GM23338 (cell line): ENCODE measurements at regions not wholly inside any gene's neighbourhood (a gene's known extent, or its start where the extent isn't known, plus 50 kb on each side); places are given as distances from the start of the nearest gene placed in this dataset.

ENCODE experiments used
- ATAC-seq: fragments of 200-7000 bp; cut with Tn5 transposase; 3 replicates; pipeline ENCODE4 v1.9.1; 2020
- DNase-seq: peaks from one replicate; pipeline ENCODE4 v3.0.0-alpha.2; 2015; ENCODE audit warnings: low spot score
- H2AFZ ChIP-seq: fragments of 200-600 bp; sonication (generic); 2 replicates; pipeline ENCODE4 v1.8.0; 2016; ENCODE audit warnings: antibody characterized with exemption, mild to moderate bottlenecking, moderate library complexity
- H3F3A ChIP-seq: fragments of 200-600 bp; sonication (generic); replicated peaks from 2 replicates; pipeline ENCODE4 v1.8.0; 2017; ENCODE audit warnings: antibody characterized with exemption, mixed run types, low read depth
- H3K27ac ChIP-seq: fragments of 200-600 bp; sonication (generic); 2 replicates; pipeline ENCODE4 v1.6.1; 2016; ENCODE audit warnings: low read depth
- H3K27me3 ChIP-seq: fragments of 200-600 bp; sonication (generic); 2 replicates; pipeline ENCODE4 v1.8.0; 2016; ENCODE audit warnings: mild to moderate bottlenecking, mixed run types, moderate library complexity; ENCODE audit not compliant: insufficient read depth
- H3K36me3 ChIP-seq: fragments of 200-600 bp; sonication (generic); 2 replicates; pipeline ENCODE4 v1.8.0; 2016; ENCODE audit warnings: mild to moderate bottlenecking; ENCODE audit not compliant: insufficient read depth
- H3K4me1 ChIP-seq: fragments of 200-600 bp; sonication (generic); 2 replicates; pipeline ENCODE4 v1.8.0; 2016; ENCODE audit warnings: mild to moderate bottlenecking, moderate library complexity; ENCODE audit not compliant: insufficient read depth
- H3K4me2 ChIP-seq: fragments of 200-600 bp; sonication (generic); 2 replicates; pipeline ENCODE4 v1.7.1; 2017; ENCODE audit warnings: mixed run types
- H3K4me3 ChIP-seq: fragments of 200-600 bp; sonication (generic); 2 replicates; pipeline ENCODE4 v1.6.1; 2016; ENCODE audit warnings: mixed run types
- H3K79me2 ChIP-seq: fragments of 200-600 bp; sonication (generic); replicated peaks from 2 replicates; pipeline ENCODE4 v1.8.0; 2017; ENCODE audit warnings: mild to moderate bottlenecking; ENCODE audit not compliant: insufficient read depth
- H3K9me2 ChIP-seq: fragments of 200-600 bp; sonication (generic); 2 replicates; pipeline ENCODE4 v1.8.0; 2017; ENCODE audit not compliant: insufficient read depth
- H4K20me1 ChIP-seq: fragments of 200-600 bp; sonication (generic); replicated peaks from 2 replicates; pipeline ENCODE4 v1.8.0; 2017; ENCODE audit warnings: mild to moderate bottlenecking; ENCODE audit not compliant: insufficient read depth
- H3K27ac Mint-ChIP-seq: 2 replicates; pipeline ENCODE4 v1.8.0; 2020; ENCODE audit warnings: inconsistent platforms, mild to moderate bottlenecking, moderate library complexity, mixed read lengths
- H3K27me3 Mint-ChIP-seq: 3 replicates; pipeline ENCODE4 v1.8.0; 2022; ENCODE audit warnings: low read depth, mild to moderate bottlenecking, moderate library complexity, mixed read lengths, inconsistent platforms; ENCODE audit not compliant: insufficient read depth, poor library complexity
- H3K36me3 Mint-ChIP-seq: 3 replicates; pipeline ENCODE4 v1.8.0; 2021; ENCODE audit warnings: low read depth, mild to moderate bottlenecking, inconsistent platforms, moderate library complexity, mixed read lengths
- H3K4me1 Mint-ChIP-seq: 3 replicates; pipeline ENCODE4 v1.8.0; 2020; ENCODE audit warnings: mild to moderate bottlenecking, inconsistent platforms, mixed read lengths
- H3K4me3 Mint-ChIP-seq: 3 replicates; pipeline ENCODE4 v1.8.0; 2021; ENCODE audit warnings: moderate library complexity, mild to moderate bottlenecking, inconsistent platforms, mixed read lengths
- H3K9me3 Mint-ChIP-seq: 3 replicates; pipeline ENCODE4 v1.8.0; 2020; ENCODE audit warnings: moderate library complexity, mild to moderate bottlenecking, inconsistent platforms, mixed read lengths
- CREB1 ChIP-seq: fragments of 250-450 bp; sonication (Bioruptor Pico); IDR thresholded peaks from 2 replicates; pipeline ENCODE4 v1.5.0; 2020; ENCODE audit warnings: low read depth, mild to moderate bottlenecking, moderate library complexity
- EZH2phosphoT487 ChIP-seq: fragments of 200-600 bp; sonication (generic); IDR thresholded peaks from one replicate; pipeline ENCODE4 v1.8.1; 2018; ENCODE audit warnings: antibody characterized with exemption; ENCODE audit not compliant: unreplicated experiment
- NANOG ChIP-seq: IDR thresholded peaks from 2 replicates; pipeline ENCODE4 v1.6.1; 2016; ENCODE audit warnings: antibody characterized with exemption, borderline replicate concordance
- POLR2AphosphoS5 ChIP-seq: IDR thresholded peaks from 2 replicates; pipeline ENCODE4 v1.6.1; 2016; ENCODE audit warnings: antibody characterized with exemption, low read depth
- STAT1 ChIP-seq: IDR thresholded peaks from one replicate; pipeline ENCODE4 v1.6.1; 2016; ENCODE audit warnings: antibody characterized with exemption; ENCODE audit not compliant: unreplicated experiment
- ZNF114 ChIP-seq: fragments of 250-450 bp; sonication (Bioruptor Pico); IDR thresholded peaks from 2 replicates; pipeline ENCODE4 v1.5.0; 2020; ENCODE audit warnings: mild to moderate bottlenecking, moderate library complexity
- ZNF331 ChIP-seq: fragments of 250-450 bp; sonication (Bioruptor Pico); IDR thresholded peaks from 2 replicates; pipeline ENCODE4 v1.5.0; 2020; ENCODE audit warnings: low read depth, mild to moderate bottlenecking, moderate library complexity
- TF ChIP-seq, protein P1 (sequence below): fragments of 250-450 bp; sonication (Bioruptor Pico); IDR thresholded peaks from 2 replicates; pipeline ENCODE4 v1.5.0; 2020; ENCODE audit warnings: mild to moderate bottlenecking, moderate library complexity
- TF ChIP-seq, protein P2 (sequence below): IDR thresholded peaks from one replicate; pipeline ENCODE4 v1.6.1; 2018; ENCODE audit warnings: antibody characterized with exemption; ENCODE audit not compliant: unreplicated experiment

DNA sequence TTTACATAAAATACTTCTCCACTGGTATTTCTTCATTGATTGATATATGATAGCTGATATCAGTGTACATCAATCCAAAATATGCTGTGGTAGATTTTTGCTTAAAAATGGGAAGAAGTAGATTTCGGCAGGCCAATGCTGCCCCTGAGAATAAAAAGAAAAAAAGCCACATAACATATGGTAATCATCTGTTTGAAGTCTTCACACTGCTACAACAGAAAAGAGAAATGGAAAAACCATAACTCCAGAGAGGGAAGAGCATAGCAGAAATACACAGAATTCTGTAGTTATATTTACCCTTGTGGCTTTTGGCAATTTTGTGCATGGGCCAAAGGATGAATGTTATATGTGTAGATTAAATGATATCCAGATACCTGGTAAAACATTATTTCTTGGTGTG is 143.1 kb upstream of the KCNMB2 start (continued):
- TF ChIP-seq, protein P1, sequence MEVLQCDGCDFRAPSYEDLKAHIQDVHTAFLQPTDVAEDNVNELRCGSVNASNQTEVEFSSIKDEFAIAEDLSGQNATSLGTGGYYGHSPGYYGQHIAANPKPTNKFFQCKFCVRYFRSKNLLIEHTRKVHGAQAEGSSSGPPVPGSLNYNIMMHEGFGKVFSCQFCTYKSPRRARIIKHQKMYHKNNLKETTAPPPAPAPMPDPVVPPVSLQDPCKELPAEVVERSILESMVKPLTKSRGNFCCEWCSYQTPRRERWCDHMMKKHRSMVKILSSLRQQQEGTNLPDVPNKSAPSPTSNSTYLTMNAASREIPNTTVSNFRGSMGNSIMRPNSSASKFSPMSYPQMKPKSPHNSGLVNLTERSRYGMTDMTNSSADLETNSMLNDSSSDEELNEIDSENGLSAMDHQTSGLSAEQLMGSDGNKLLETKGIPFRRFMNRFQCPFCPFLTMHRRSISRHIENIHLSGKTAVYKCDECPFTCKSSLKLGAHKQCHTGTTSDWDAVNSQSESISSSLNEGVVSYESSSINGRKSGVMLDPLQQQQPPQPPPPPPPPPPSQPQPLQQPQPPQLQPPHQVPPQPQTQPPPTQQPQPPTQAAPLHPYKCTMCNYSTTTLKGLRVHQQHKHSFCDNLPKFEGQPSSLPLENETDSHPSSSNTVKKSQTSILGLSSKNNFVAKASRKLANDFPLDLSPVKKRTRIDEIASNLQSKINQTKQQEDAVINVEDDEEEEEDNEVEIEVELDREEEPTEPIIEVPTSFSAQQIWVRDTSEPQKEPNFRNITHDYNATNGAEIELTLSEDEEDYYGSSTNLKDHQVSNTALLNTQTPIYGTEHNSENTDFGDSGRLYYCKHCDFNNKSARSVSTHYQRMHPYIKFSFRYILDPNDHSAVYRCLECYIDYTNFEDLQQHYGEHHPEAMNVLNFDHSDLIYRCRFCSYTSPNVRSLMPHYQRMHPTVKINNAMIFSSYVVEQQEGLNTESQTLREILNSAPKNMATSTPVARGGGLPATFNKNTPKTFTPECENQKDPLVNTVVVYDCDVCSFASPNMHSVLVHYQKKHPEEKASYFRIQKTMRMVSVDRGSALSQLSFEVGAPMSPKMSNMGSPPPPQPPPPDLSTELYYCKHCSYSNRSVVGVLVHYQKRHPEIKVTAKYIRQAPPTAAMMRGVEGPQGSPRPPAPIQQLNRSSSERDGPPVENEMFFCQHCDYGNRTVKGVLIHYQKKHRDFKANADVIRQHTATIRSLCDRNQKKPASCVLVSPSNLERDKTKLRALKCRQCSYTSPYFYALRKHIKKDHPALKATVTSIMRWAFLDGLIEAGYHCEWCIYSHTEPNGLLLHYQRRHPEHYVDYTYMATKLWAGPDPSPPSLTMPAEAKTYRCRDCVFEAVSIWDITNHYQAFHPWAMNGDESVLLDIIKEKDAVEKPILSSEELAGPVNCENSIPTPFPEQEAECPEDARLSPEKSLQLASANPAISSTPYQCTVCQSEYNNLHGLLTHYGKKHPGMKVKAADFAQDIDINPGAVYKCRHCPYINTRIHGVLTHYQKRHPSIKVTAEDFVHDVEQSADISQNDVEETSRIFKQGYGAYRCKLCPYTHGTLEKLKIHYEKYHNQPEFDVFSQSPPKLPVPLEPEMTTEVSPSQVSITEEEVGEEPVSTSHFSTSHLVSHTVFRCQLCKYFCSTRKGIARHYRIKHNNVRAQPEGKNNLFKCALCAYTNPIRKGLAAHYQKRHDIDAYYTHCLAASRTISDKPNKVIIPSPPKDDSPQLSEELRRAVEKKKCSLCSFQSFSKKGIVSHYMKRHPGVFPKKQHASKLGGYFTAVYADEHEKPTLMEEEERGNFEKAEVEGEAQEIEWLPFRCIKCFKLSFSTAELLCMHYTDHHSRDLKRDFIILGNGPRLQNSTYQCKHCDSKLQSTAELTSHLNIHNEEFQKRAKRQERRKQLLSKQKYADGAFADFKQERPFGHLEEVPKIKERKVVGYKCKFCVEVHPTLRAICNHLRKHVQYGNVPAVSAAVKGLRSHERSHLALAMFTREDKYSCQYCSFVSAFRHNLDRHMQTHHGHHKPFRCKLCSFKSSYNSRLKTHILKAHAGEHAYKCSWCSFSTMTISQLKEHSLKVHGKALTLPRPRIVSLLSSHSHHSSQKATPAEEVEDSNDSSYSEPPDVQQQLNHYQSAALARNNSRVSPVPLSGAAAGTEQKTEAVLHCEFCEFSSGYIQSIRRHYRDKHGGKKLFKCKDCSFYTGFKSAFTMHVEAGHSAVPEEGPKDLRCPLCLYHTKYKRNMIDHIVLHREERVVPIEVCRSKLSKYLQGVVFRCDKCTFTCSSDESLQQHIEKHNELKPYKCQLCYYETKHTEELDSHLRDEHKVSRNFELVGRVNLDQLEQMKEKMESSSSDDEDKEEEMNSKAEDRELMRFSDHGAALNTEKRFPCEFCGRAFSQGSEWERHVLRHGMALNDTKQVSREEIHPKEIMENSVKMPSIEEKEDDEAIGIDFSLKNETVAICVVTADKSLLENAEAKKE (CRISPR knock-in tag) = no peak
- TF ChIP-seq EZH2phosphoT487 (no peak), STAT1 (no peak), ZNF331 (CRISPR knock-in tag) (no peak), CREB1 (CRISPR knock-in tag) (no peak), ZNF114 (CRISPR knock-in tag) (no peak), POLR2AphosphoS5 (no peak)

GRCh38 chr3:178393824-178394223 is 142.4 kb upstream of the KCNMB2 start:
- H3F3A ChIP-seq = no peaks in the 10 kb centered on the region
- H3K4me2 ChIP-seq = no peak overlapping the region
- Mint-ChIP-seq H3K27ac (no peak overlapping the region), H3K4me1 (peaks cover 6% of the 10 kb centered on the region; the same call in 2 of the 3 replicates), H3K9me3 (no peaks in the 10 kb centered on the region), H3K27me3 (no peaks in the 10 kb centered on the region), H3K36me3 (no peaks in the 10 kb centered on the region), H3K4me3 (no peak overlapping the region)
- no peak overlapping the region for H3K27ac ChIP-seq
- H3K79me2 ChIP-seq = no peaks in the 10 kb centered on the region
- no peaks in the 10 kb centered on the region for H3K27me3 ChIP-seq
- no peaks in the 10 kb centered on the region for H4K20me1 ChIP-seq
- no peaks in the 10 kb centered on the region for H3K36me3 ChIP-seq
- no peak overlapping the region for H2AFZ ChIP-seq
- no peak overlapping the region for H3K4me3 ChIP-seq
- DNase-seq (no peak), ATAC-seq (no peak)
- no peaks in the 10 kb centered on the region; the same call in 1 of the 2 replicates for H3K4me1 ChIP-seq
- H3K9me2 ChIP-seq = no peaks in the 10 kb centered on the region
- TF ChIP-seq ZNF114 (CRISPR knock-in tag) (no peak), NANOG (no peak)
- TF ChIP-seq, protein P2, sequence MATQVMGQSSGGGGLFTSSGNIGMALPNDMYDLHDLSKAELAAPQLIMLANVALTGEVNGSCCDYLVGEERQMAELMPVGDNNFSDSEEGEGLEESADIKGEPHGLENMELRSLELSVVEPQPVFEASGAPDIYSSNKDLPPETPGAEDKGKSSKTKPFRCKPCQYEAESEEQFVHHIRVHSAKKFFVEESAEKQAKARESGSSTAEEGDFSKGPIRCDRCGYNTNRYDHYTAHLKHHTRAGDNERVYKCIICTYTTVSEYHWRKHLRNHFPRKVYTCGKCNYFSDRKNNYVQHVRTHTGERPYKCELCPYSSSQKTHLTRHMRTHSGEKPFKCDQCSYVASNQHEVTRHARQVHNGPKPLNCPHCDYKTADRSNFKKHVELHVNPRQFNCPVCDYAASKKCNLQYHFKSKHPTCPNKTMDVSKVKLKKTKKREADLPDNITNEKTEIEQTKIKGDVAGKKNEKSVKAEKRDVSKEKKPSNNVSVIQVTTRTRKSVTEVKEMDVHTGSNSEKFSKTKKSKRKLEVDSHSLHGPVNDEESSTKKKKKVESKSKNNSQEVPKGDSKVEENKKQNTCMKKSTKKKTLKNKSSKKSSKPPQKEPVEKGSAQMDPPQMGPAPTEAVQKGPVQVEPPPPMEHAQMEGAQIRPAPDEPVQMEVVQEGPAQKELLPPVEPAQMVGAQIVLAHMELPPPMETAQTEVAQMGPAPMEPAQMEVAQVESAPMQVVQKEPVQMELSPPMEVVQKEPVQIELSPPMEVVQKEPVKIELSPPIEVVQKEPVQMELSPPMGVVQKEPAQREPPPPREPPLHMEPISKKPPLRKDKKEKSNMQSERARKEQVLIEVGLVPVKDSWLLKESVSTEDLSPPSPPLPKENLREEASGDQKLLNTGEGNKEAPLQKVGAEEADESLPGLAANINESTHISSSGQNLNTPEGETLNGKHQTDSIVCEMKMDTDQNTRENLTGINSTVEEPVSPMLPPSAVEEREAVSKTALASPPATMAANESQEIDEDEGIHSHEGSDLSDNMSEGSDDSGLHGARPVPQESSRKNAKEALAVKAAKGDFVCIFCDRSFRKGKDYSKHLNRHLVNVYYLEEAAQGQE = no peak
